22Rv1 (cell line): ENCODE measurements at regions not wholly inside any gene's neighbourhood (a gene's known extent, or its start where the extent isn't known, plus 50 kb on each side); places are given as distances from the start of the nearest gene placed in this dataset.

ENCODE experiments used
- CTCF ChIP-seq: fragments of 450-650 bp; IDR thresholded peaks from 2 replicates; pipeline ENCODE4 v1.5.1; 2017; ENCODE audit warnings: mild to moderate bottlenecking
- ZFX ChIP-seq: fragments of 450-650 bp; IDR thresholded peaks from 2 replicates; pipeline ENCODE4 v1.6.1; 2017; ENCODE audit warnings: antibody characterized with exemption, borderline replicate concordance

GRCh38 chr7:90033850-90034249 lies 120.4 kb upstream of the STEAP1 start:
- TF ChIP-seq CTCF = no peak
- no peak for TF ChIP-seq ZFX
